Fibroblast of lung (primary cell): ENCODE measurements at regions not wholly inside any gene's neighbourhood (a gene's known extent, or its start where the extent isn't known, plus 50 kb on each side); places are given as distances from the start of the nearest gene placed in this dataset.

Experiments used
- DNase-seq, 2 donors: peaks; one replicate each; pipeline versions ENCODE4 v3.0.0 to v3.0.0-alpha.2; 2010; ENCODE audit warnings: low read depth in 2 of 2
- H2AFZ ChIP-seq: 2 replicates; pipeline ENCODE4 v1.5.1; 2012; ENCODE audit warnings: low read length, control low read depth, inconsistent platforms
- H3K27ac ChIP-seq: 2 replicates; pipeline ENCODE4 v1.5.1; 2011; ENCODE audit warnings: low read length, control low read depth; ENCODE audit not compliant: insufficient read depth
- H3K27me3 ChIP-seq: 2 replicates; pipeline ENCODE4 v1.5.1; 2011; ENCODE audit warnings: mild to moderate bottlenecking, low read length; ENCODE audit not compliant: control insufficient read depth, insufficient read depth
- H3K36me3 ChIP-seq: 2 replicates; pipeline ENCODE4 v1.5.1; 2011; ENCODE audit warnings: low read length; ENCODE audit not compliant: control insufficient read depth, insufficient read depth
- H3K4me1 ChIP-seq: 2 replicates; pipeline ENCODE4 v1.5.1; 2011; ENCODE audit warnings: low read length; ENCODE audit not compliant: control insufficient read depth, insufficient read depth; ENCODE audit errors: extremely low read depth
- H3K4me2 ChIP-seq: 2 replicates; pipeline ENCODE4 v1.5.1; 2011; ENCODE audit warnings: low read length, control low read depth; ENCODE audit not compliant: insufficient read depth; ENCODE audit errors: extremely low read depth
- H3K4me3 ChIP-seq, 4 experiments: fragments of 200-600 bp in 1 of 4; sonication (generic) in 1 of 4; replicated peaks in 1 of 4; 2 replicates each; pipeline ENCODE4 v1.5.1; 2011 to 2016; ENCODE audit warnings: low read length in 4 of 4, low read depth in 3 of 4, mild to moderate bottlenecking in 3 of 4, control low read depth in 2 of 4, inconsistent platforms in 1 of 4, mixed read lengths in 1 of 4; ENCODE audit not compliant: insufficient read depth in 1 of 4; ENCODE audit errors: control extremely low read depth in 1 of 4
- H3K79me2 ChIP-seq: 2 replicates; pipeline ENCODE4 v1.5.1; 2012; ENCODE audit warnings: mild to moderate bottlenecking, low read length, inconsistent platforms; ENCODE audit not compliant: control insufficient read depth, insufficient read depth
- H3K9ac ChIP-seq: 2 replicates; pipeline ENCODE4 v1.5.1; 2011; ENCODE audit warnings: mild to moderate bottlenecking, low read length, control low read depth; ENCODE audit not compliant: insufficient read depth
- H3K9me3 ChIP-seq: 2 replicates; pipeline ENCODE4 v1.5.1; 2012; ENCODE audit warnings: low read depth, low read length; ENCODE audit not compliant: control insufficient read depth, insufficient read depth
- H4K20me1 ChIP-seq: 2 replicates; pipeline ENCODE4 v1.5.1; 2011; ENCODE audit warnings: low read length; ENCODE audit not compliant: control insufficient read depth, insufficient read depth; ENCODE audit errors: extremely low read depth
- EZH2 ChIP-seq: IDR thresholded peaks from 2 replicates; pipeline ENCODE4 v1.5.1; 2012; ENCODE audit warnings: low read length, control low read depth, mild to moderate bottlenecking; ENCODE audit errors: missing control alignments
- TF ChIP-seq, protein P1 (sequence below), 2 donors: IDR thresholded peaks in 1 of 2; conservative IDR thresholded peaks in 1 of 2; 1 replicate in 1 of 2; 2 replicates in 1 of 2; pipeline ENCODE4 v1.5.1; 2011 to 2012; ENCODE audit warnings: low read length in 2 of 2, control low read depth in 1 of 2, inconsistent platforms in 1 of 2, low read depth in 1 of 2, mild to moderate bottlenecking in 1 of 2

DNA sequence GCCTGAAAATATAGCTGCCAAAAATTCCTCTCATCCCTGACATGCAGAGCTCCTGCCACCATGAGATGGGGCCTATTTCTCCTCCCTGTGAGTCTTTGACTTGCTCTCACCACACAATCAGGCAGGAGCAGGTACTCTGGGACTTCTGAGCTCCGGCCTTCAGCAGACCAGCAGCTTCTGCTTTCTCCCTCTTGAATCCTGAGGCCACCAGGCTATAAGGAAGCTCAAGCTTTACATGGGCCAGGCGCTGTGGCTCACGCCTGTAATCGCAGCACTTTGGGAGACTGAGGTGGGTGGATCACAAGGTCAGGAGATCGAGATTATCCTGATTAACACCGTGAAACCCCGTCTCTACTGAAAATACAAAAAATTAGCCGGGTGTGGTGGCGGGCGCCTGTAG is 238.7 kb upstream of the RREB1 start:
- Histone ChIP-seq H4K20me1 (no peaks in the 10 kb centered on the region), H3K4me2 (no peak overlapping the region), H3K27ac (no peak overlapping the region), H3K79me2 (no peaks in the 10 kb centered on the region), H3K36me3 (no peaks in the 10 kb centered on the region), H3K4me1 (no peaks in the 10 kb centered on the region), H3K4me3 (no peak overlapping the region), H3K9ac (no peak overlapping the region), H3K9me3 (no peaks in the 10 kb centered on the region), H3K27me3 (no peaks in the 10 kb centered on the region), H2AFZ (no peak overlapping the region)
- no peak for TF ChIP-seq EZH2
- TF ChIP-seq, protein P1, sequence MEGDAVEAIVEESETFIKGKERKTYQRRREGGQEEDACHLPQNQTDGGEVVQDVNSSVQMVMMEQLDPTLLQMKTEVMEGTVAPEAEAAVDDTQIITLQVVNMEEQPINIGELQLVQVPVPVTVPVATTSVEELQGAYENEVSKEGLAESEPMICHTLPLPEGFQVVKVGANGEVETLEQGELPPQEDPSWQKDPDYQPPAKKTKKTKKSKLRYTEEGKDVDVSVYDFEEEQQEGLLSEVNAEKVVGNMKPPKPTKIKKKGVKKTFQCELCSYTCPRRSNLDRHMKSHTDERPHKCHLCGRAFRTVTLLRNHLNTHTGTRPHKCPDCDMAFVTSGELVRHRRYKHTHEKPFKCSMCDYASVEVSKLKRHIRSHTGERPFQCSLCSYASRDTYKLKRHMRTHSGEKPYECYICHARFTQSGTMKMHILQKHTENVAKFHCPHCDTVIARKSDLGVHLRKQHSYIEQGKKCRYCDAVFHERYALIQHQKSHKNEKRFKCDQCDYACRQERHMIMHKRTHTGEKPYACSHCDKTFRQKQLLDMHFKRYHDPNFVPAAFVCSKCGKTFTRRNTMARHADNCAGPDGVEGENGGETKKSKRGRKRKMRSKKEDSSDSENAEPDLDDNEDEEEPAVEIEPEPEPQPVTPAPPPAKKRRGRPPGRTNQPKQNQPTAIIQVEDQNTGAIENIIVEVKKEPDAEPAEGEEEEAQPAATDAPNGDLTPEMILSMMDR (conservative IDR thresholded peaks at IDR 0.05 in 1 of 2, IDR thresholded peaks at IDR 0.05 in 1 of 2; ENCODE audit: low read depth in 1 of 2, low read length in 2 of 2), result no peak
- no peak for DNase-seq

DNA sequence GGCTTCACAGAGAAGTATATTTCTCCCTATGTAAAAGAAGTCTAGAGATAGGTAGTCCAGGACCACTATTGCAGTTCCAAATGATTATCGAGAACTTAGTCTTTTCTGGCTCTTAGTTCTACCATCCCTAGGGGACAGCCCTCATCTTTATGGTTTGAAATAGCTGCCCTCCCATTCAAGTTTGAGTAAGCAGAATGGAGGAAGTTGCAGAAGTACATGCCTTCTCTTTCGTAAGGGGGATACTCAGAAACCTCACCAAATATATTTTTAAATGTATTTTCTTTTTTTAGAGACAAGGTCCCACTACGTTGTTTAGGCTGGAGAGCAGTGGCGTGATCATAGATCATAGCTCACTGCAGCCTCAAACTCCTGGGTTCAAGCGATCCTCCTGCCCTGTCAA is 236.8 kb upstream of the RREB1 start:
- TF ChIP-seq, protein P1 (conservative IDR thresholded peaks at IDR 0.05 in 1 of 2, IDR thresholded peaks at IDR 0.05 in 1 of 2; ENCODE audit: low read depth in 1 of 2, low read length in 2 of 2), result no peak
- no peak for TF ChIP-seq EZH2

DNA sequence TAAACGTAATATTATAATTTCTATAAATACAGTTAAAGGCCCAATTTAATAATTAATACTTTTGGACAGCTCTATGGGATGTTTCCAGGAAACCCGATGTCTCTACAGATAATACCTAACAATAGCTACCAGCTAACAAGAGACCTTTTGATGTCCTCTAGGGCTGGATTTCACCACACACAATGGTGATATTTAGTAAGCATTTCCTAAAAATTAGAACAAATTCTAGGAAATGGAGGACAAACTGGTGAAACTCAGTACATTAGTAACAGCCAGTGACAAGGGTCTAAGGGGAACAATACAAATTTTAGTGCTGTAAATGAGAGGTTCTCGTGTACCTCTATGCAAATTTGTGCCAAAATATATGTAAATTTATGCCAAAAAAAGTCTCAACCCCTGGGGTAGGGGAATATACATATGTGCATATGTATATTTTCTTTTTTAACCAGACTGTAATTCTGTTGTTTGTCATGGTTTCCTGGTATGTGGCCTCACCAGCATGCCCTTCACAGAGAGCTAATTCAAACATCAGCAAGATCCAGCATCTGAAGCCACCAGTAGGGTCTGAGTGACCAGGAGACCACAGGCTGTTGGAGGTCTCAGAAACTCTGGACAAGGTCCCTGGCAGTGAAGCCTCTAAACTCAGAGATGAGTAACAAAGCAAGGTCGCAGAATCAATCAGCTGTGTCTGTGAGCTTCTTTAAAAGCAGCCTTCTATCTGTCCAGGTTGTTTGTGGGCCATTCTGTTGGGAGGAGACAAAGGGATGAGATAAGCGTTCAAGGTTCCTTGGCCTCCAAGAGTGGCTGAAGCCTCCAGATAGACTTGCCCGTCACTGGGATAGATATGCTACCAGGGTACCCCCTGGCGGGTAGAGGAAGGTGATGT is 235.1 kb upstream of the RREB1 start:
- H2AFZ ChIP-seq, result no peak overlapping the region
- no peaks in the 10 kb centered on the region for H3K79me2 ChIP-seq
- no peak for TF ChIP-seq EZH2
- TF ChIP-seq, protein P1 (conservative IDR thresholded peaks at IDR 0.05 in 1 of 2, IDR thresholded peaks at IDR 0.05 in 1 of 2; ENCODE audit: low read depth in 1 of 2, low read length in 2 of 2), result no peak
- no peaks in the 10 kb centered on the region for H3K4me1 ChIP-seq
- H3K9ac ChIP-seq, result no peak overlapping the region
- no peak overlapping the region for H3K27ac ChIP-seq
- no peaks in the 10 kb centered on the region for H4K20me1 ChIP-seq
- no peaks in the 10 kb centered on the region for H3K9me3 ChIP-seq
- no peaks in the 10 kb centered on the region for H3K27me3 ChIP-seq
- H3K4me3 ChIP-seq, result no peak overlapping the region
- no peaks in the 10 kb centered on the region for H3K36me3 ChIP-seq
- no peak overlapping the region for H3K4me2 ChIP-seq
- no peak for DNase-seq

More for the DNA sequence above, 236.8 kb upstream of the RREB1 start:
- H3K9me3 ChIP-seq, result no peaks in the 10 kb centered on the region
- no peaks in the 10 kb centered on the region for H3K4me1 ChIP-seq
- no peaks in the 10 kb centered on the region for H3K36me3 ChIP-seq
- H3K4me2 ChIP-seq, result no peak overlapping the region
- no peaks in the 10 kb centered on the region for H3K79me2 ChIP-seq
- DNase-seq, result no peak
- H4K20me1 ChIP-seq, result no peaks in the 10 kb centered on the region
- no peak overlapping the region for H3K4me3 ChIP-seq
- no peaks in the 10 kb centered on the region for H3K27me3 ChIP-seq
- no peak overlapping the region for H3K9ac ChIP-seq
- no peak overlapping the region for H2AFZ ChIP-seq
- H3K27ac ChIP-seq, result no peak overlapping the region
